ENCODE measurements at regions not wholly inside any gene's neighbourhood (a gene's known extent, or its start where the extent isn't known, plus 50 kb on each side); places are given as distances from the start of the nearest gene placed in this dataset.

DNA sequence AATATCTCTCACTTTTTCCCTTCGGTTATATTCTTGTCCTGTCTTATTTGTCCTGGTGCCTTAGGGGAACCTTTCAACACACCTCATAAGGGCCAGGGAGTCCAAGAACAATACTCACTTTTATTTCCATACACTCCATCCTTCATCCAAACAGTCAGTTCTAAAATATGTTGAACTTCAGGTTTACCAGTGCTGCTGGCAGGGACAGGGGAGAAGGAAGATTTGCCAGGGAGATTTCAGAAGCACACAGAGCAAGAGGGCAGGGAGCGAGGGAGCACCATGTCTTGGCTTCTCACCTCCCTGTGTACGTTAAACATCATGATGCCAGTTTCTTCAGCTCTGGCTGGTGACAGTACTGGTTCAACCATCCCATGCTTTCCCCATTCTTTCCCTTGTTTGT, 631.1 kb upstream of the FAT1 start:
- H3K4me3 Mint-ChIP-seq = no peak overlapping the region
- no peaks in the 10 kb centered on the region for H3K27me3 Mint-ChIP-seq (ENCODE audit: low read depth in 2 of 2)
- no peak overlapping the region for H3K4me3 ChIP-seq (ENCODE audit: low read length)
- DNase-seq (no peak), ATAC-seq (no peak)
- WGBS (ENCODE audit: insufficient coverage) = 54% methylated on average over 3 of the region's 3 CpGs
- TF ChIP-seq, protein P1, sequence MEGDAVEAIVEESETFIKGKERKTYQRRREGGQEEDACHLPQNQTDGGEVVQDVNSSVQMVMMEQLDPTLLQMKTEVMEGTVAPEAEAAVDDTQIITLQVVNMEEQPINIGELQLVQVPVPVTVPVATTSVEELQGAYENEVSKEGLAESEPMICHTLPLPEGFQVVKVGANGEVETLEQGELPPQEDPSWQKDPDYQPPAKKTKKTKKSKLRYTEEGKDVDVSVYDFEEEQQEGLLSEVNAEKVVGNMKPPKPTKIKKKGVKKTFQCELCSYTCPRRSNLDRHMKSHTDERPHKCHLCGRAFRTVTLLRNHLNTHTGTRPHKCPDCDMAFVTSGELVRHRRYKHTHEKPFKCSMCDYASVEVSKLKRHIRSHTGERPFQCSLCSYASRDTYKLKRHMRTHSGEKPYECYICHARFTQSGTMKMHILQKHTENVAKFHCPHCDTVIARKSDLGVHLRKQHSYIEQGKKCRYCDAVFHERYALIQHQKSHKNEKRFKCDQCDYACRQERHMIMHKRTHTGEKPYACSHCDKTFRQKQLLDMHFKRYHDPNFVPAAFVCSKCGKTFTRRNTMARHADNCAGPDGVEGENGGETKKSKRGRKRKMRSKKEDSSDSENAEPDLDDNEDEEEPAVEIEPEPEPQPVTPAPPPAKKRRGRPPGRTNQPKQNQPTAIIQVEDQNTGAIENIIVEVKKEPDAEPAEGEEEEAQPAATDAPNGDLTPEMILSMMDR (IDR thresholded peaks at IDR 0.05) = no peak
- H3K27me3 ChIP-seq (ENCODE audit: control insufficient read depth, insufficient read depth, low read length) = no peaks in the 10 kb centered on the region
- no peaks in the 10 kb centered on the region for H3K4me1 ChIP-seq (ENCODE audit: control insufficient read depth, insufficient read depth, low read length)
- H3K9me3 ChIP-seq (ENCODE audit: control insufficient read depth, insufficient read depth, low read length) = peaks cover 4% of the 10 kb centered on the region
- no peak overlapping the region for H3K27ac ChIP-seq (ENCODE audit: low read length)
- no peaks in the 10 kb centered on the region for H3K4me1 Mint-ChIP-seq
- no peak overlapping the region for H3K27ac Mint-ChIP-seq
- no peaks in the 10 kb centered on the region for H3K36me3 ChIP-seq (ENCODE audit: control insufficient read depth, insufficient read depth, low read length)
- intact Hi-C loops (cut with micrococcal nuclease) = no loop called here
- H3K9me3 Mint-ChIP-seq = peaks cover 10 to 12% of the 10 kb centered on the region in 2 donors
- H3K36me3 Mint-ChIP-seq = no peaks in the 10 kb centered on the region

DNA sequence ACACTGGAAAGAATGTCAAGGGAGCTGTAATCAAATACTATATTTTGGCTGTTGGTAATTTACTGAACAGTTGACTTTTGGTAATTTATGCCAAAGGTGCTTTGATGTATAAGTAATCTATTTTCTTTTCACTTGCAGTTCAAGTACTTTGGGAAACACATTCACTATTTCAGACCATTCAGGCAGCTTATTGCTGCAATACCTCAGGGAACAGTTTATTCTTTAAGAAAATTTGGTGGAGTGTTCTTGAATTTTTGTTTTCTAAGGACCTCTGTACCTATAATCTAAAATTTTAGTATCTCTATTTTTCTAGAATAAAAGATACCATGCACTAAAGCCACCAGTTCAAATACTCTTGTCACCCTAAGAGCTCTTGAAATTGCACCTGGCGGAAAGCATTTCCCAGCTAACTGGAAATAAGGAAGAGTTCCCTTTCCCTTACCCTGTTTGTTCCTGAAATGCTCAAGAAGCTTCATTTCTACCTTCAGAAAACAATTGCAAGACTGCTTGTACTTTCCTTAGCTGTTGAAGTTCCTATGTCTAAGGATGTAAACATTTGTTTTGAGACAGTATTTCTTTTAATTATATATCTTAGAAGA, 633.5 kb upstream of the FAT1 start:
- Mint-ChIP-seq H3K27ac (no peak overlapping the region), H3K4me1 (no peaks in the 10 kb centered on the region), H3K9me3 (peaks cover 9 to 12% of the 10 kb centered on the region in 2 donors), H3K27me3 (ENCODE audit: low read depth in 2 of 2) (no peaks in the 10 kb centered on the region), H3K4me3 (no peak overlapping the region), H3K36me3 (no peaks in the 10 kb centered on the region)
- no peak for ATAC-seq
- no peak overlapping the region for H3K4me3 ChIP-seq (ENCODE audit: low read length)
- no peaks in the 10 kb centered on the region for H3K9me3 ChIP-seq (ENCODE audit: control insufficient read depth, insufficient read depth, low read length)
- 100% methylated on average over 1 of the region's 1 CpG for WGBS (ENCODE audit: insufficient coverage)
- no peak for DNase-seq
- intact Hi-C loops (cut with micrococcal nuclease) = no loop called here
- H3K36me3 ChIP-seq (ENCODE audit: control insufficient read depth, insufficient read depth, low read length) = no peaks in the 10 kb centered on the region
- H3K27me3 ChIP-seq (ENCODE audit: control insufficient read depth, insufficient read depth, low read length) = no peaks in the 10 kb centered on the region
- H3K4me1 ChIP-seq (ENCODE audit: control insufficient read depth, insufficient read depth, low read length) = no peaks in the 10 kb centered on the region
- H3K27ac ChIP-seq (ENCODE audit: low read length) = no peak overlapping the region
- TF ChIP-seq, protein P1 (IDR thresholded peaks at IDR 0.05) = no peak

DNA sequence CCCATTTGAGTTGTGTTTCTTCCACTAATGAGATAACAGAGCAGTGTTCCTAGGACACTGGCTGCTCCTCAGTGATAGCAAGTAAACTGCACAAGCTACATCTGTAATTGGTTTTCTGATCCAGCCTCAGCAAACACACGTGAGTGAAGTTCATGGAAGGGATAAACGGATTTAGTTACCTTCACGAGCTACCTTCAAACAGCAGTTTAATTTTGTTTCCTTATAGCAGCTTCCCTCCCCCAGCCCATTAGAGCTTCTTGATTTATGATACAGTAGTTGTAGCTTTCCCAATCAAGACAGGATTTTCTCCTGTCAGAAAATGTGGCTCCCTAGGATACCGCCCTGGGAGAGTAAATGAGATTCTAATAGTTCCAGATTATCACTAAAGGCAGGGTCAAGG, 634.2 kb upstream of the FAT1 start:
- intact Hi-C loops (cut with micrococcal nuclease) = no loop called here
- Mint-ChIP-seq H3K4me3 (no peak overlapping the region), H3K27me3 (ENCODE audit: low read depth in 2 of 2) (no peaks in the 10 kb centered on the region), H3K9me3 (peaks cover 9 to 12% of the 10 kb centered on the region in 2 donors), H3K36me3 (no peaks in the 10 kb centered on the region), H3K27ac (no peak overlapping the region), H3K4me1 (no peaks in the 10 kb centered on the region)
- Histone ChIP-seq H3K4me1 (ENCODE audit: control insufficient read depth, insufficient read depth, low read length) (no peaks in the 10 kb centered on the region), H3K4me3 (ENCODE audit: low read length) (no peak overlapping the region), H3K36me3 (ENCODE audit: control insufficient read depth, insufficient read depth, low read length) (no peaks in the 10 kb centered on the region), H3K27me3 (ENCODE audit: control insufficient read depth, insufficient read depth, low read length) (no peaks in the 10 kb centered on the region), H3K9me3 (ENCODE audit: control insufficient read depth, insufficient read depth, low read length) (peaks cover under 1% of the 10 kb centered on the region), H3K27ac (ENCODE audit: low read length) (no peak overlapping the region)
- WGBS (ENCODE audit: insufficient coverage) = no CpG with 5 or more reads among the region's 4 CpGs
- DNase-seq (no peak), ATAC-seq (no peak)
- TF ChIP-seq, protein P1 (IDR thresholded peaks at IDR 0.05) = no peak
